ENCODE measurements at regions not wholly inside any gene's neighbourhood (a gene's known extent, or its start where the extent isn't known, plus 50 kb on each side); places are given as distances from the start of the nearest gene placed in this dataset.

DNA sequence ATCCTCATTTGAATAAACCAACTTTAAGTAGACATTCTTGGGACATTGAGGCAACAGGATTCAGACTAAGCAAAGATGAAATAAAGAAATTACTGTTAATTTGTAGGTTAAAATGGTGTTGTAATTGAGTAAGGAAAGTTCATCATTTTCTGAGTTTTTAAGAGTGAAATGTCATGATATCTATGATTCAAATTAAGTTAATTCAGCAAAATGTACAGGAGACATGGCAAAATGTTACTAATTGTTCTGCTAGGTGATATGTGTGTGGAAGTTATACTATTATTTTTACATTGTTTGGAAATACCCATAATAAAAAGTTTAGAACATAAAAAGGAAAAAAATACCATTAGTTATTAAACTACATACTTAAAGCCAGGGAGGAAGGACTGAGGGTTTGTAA, 55.0 kb upstream of the EGLN3 start:
- no peak for DNase-seq

DNA sequence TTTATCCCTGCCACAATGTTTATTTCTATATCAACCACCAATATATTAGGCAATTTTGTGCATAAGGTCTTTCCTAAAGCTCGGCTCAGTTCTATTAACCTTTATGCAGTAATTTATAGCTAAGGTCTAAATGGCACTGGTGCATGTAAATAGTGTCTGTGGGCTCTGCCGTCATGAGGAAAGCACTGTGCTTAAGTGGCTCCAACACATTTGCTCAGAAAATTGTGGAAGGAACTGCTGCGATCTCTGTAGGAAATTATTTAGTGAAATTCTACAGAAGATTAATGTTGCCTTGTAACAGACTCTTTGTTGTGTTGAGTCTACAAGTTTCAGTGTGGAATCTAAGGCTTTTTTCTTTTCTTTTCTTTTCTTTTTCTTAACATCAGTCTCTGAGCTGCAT, 54.0 kb upstream of the EGLN3 start:
- DNase-seq = no peak

DNA sequence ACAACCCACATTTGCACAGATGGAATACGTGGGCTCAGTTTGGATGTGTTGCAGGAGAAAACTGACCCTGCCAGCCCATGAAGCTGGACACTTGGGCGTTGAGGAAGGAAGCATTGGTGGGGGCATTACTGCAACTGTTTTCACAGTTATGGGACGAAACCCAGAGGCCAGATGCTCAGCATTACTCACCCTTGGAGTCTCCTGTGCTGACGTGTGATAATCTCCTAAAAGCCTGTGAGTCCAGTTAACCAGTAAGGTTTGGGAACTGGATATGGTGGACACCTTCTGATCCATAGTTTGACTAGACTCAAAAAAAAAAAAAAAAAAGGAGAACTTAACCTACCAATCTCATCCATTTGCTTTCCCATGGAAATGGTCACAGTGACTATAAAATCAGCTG, 52.8 kb upstream of the EGLN3 start:
- no peak for DNase-seq

DNA sequence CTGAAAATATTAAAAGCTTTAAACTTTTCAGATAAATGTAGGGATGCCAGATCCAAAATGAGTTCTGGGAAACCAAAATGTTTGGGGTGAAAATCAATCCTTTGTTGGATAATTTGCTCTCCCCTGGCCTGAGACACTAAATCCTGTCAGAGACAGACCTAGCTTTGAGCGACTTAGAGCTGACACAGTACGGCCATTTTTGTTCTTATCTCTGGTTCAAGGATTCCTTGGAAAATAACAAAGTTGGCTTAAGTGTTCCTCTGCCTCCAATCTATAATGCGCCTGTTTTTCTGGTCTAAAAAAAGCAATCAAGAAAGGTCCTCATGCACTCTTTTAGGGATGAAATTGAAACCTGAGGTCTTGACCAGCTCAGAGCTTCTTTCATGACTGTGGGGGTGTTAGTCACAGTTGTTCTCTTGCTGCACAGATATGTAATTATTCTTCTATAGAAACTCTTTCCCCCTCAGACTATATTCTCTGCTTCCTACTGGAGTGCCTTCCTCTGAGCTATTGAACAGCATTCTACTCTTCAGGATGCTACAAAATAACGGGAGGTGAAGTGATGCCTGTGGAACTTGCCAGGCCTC, 52.3 kb upstream of the EGLN3 start:
- DNase-seq = no peak

All from NCI-H1105 (cell line).